ENCODE measurements at regions not wholly inside any gene's neighbourhood (a gene's known extent, or its start where the extent isn't known, plus 50 kb on each side); places are given as distances from the start of the nearest gene placed in this dataset.

GRCh38 chr12:125418902-125419564 lies 353.8 kb downstream of the AACS start:
- TF ChIP-seq ZSCAN18 (CRISPR knock-in tag; IDR thresholded peaks at IDR 0.05) (no peak), ZNF423 (CRISPR knock-in tag; IDR thresholded peaks at IDR 0.05) (no peak), ATF3 (CRISPR knock-in tag; conservative IDR thresholded peaks at IDR 0.05) (no peak), ATF1 (CRISPR knock-in tag; IDR thresholded peaks at IDR 0.05) (no peak), ZBTB43 (CRISPR knock-in tag; IDR thresholded peaks at IDR 0.05) (no peak), ZNF317 (CRISPR knock-in tag; IDR thresholded peaks at IDR 0.05; ENCODE audit: borderline replicate concordance, low read depth) (no peak), NFE2L1 (CRISPR knock-in tag; IDR thresholded peaks at IDR 0.05) (no peak), ZNF512 (CRISPR knock-in tag; IDR thresholded peaks at IDR 0.05; ENCODE audit: borderline replicate concordance) (no peak), ZNF416 (CRISPR knock-in tag; IDR thresholded peaks at IDR 0.05) (no peak), EMX1 (CRISPR knock-in tag; IDR thresholded peaks at IDR 0.05) (no peak)
- CTCF ChIA-PET = no interaction called here
- Mint-ChIP-seq H3K9me3 (peaks cover 34% of the 10 kb centered on the region), H3K36me3 (peaks cover 44% of the 10 kb centered on the region), H3K4me3 (no peak overlapping the region), H3K27ac (no peak overlapping the region), H3K4me1 (peaks cover 15% of the 10 kb centered on the region), H3K27me3 (ENCODE audit: low read depth) (no peaks in the 10 kb centered on the region)
- POLR2A ChIA-PET = no interaction called here
- no peak for DNase-seq (ENCODE audit: low spot score)
- no peak for ATAC-seq

- POLR2A ChIA-PET = no interaction called here
- CTCF ChIA-PET = interaction anchor here (0.8 kb wide), 1 partner anchor 226 kb away, joined by 3 read pairs; no protein-coding TSS in a partner anchor
- Mint-ChIP-seq H3K36me3 (peaks cover 17% of the 10 kb centered on the region), H3K27me3 (ENCODE audit: low read depth) (no peaks in the 10 kb centered on the region), H3K4me1 (peaks cover 18% of the 10 kb centered on the region), H3K27ac (no peak overlapping the region), H3K9me3 (peaks cover 18% of the 10 kb centered on the region), H3K4me3 (no peak overlapping the region)
- DNase-seq (ENCODE audit: low spot score) = no peak
- TF ChIP-seq ARID4B (CRISPR knock-in tag; IDR thresholded peaks at IDR 0.05; ENCODE audit: borderline replicate concordance) (no peak), JAZF1 (CRISPR knock-in tag; IDR thresholded peaks at IDR 0.05) (no peak), OVOL2 (CRISPR knock-in tag; IDR thresholded peaks at IDR 0.05; ENCODE audit: borderline replicate concordance) (no peak), ZNF138 (CRISPR knock-in tag; conservative IDR thresholded peaks at IDR 0.05) (no peak), ZNF396 (CRISPR knock-in tag; IDR thresholded peaks at IDR 0.05; ENCODE audit: borderline replicate concordance) (no peak), CREB1 (CRISPR knock-in tag; IDR thresholded peaks at IDR 0.05) (no peak), ATF1 (CRISPR knock-in tag; IDR thresholded peaks at IDR 0.05) (no peak), HMGXB4 (CRISPR knock-in tag; IDR thresholded peaks at IDR 0.05) (no peak), NFATC4 (CRISPR knock-in tag; IDR thresholded peaks at IDR 0.05) (no peak), ZNF219 (CRISPR knock-in tag; IDR thresholded peaks at IDR 0.05; ENCODE audit: borderline replicate concordance) (no peak), NR2C2 (CRISPR knock-in tag; IDR thresholded peaks at IDR 0.05) (no peak), ZNF512 (CRISPR knock-in tag; IDR thresholded peaks at IDR 0.05; ENCODE audit: borderline replicate concordance) (no peak), CBFB (CRISPR knock-in tag; IDR thresholded peaks at IDR 0.05; ENCODE audit: low read depth) (no peak)
- peak; percentile 85 for ATAC-seq
These were observed 359.7 kb downstream of the AACS start for GRCh38 chr12:125424909-125425308.
